WTC11 (cell line): ENCODE measurements at regions not wholly inside any gene's neighbourhood (a gene's known extent, or its start where the extent isn't known, plus 50 kb on each side); places are given as distances from the start of the nearest gene placed in this dataset.

Experiments
- ATAC-seq: fragments of 200-7000 bp; cut with Tn5 transposase; 2 replicates; pipeline ENCODE4 v1.10.0; 2021; ENCODE audit warnings: mild to moderate bottlenecking, moderate library complexity
- CTCF ChIA-PET: fragments of 300-600 bp; sonication (Branson Sonifier 250); formaldehyde crosslinking; loops from one replicate; lab custom pipeline; 2021; ENCODE audit warnings: antibody characterized with exemption; lab: Charles Lee
- POLR2A ChIA-PET: fragments of 350-600 bp; sonication (Branson Sonifier 250); formaldehyde crosslinking; loops from one replicate; lab custom pipeline; 2021; ENCODE audit warnings: antibody characterized with exemption; lab: Charles Lee
- DNase-seq: peaks from one replicate; pipeline ENCODE4 v3.0.0; 2021; ENCODE audit warnings: low spot score
- H3K27ac Mint-ChIP-seq: 2 replicates; pipeline ENCODE4 v1.8.0; 2021; ENCODE audit warnings: mixed read lengths
- H3K27me3 Mint-ChIP-seq: 2 replicates; pipeline ENCODE4 v1.8.0; 2021; ENCODE audit warnings: low read depth, mild to moderate bottlenecking, moderate library complexity, mixed read lengths
- H3K36me3 Mint-ChIP-seq: 2 replicates; pipeline ENCODE4 v1.8.0; 2021; ENCODE audit warnings: mixed read lengths
- H3K4me1 Mint-ChIP-seq: 2 replicates; pipeline ENCODE4 v1.8.0; 2022; ENCODE audit warnings: mixed read lengths
- H3K4me3 Mint-ChIP-seq: 2 replicates; pipeline ENCODE4 v1.8.0; 2021; ENCODE audit warnings: mild to moderate bottlenecking, moderate library complexity, mixed read lengths
- H3K9me3 Mint-ChIP-seq: 2 replicates; pipeline ENCODE4 v1.8.0; 2021; ENCODE audit warnings: mixed read lengths
- AFF4 ChIP-seq: sonication (generic); formaldehyde crosslinking; IDR thresholded peaks from 2 replicates; pipeline ENCODE4 v1.8.1; 2023; ENCODE audit warnings: mild to moderate bottlenecking, missing genetic modification reagents, borderline replicate concordance
- ATF2 ChIP-seq: sonication (generic); formaldehyde crosslinking; IDR thresholded peaks from 2 replicates; pipeline ENCODE4 v1.8.1; 2022; ENCODE audit warnings: low read depth, missing genetic modification reagents, borderline replicate concordance
- CBFB ChIP-seq: sonication (generic); formaldehyde crosslinking; IDR thresholded peaks from 2 replicates; pipeline ENCODE4 v1.8.1; 2022; ENCODE audit warnings: mild to moderate bottlenecking, low read depth, missing genetic modification reagents
- ESRRA ChIP-seq: sonication (generic); formaldehyde crosslinking; IDR thresholded peaks from 2 replicates; pipeline ENCODE4 v1.8.1; 2022; ENCODE audit warnings: mild to moderate bottlenecking, missing genetic modification reagents, borderline replicate concordance
- FOXP4 ChIP-seq: sonication (generic); formaldehyde crosslinking; IDR thresholded peaks from 2 replicates; pipeline ENCODE4 v1.8.0; 2022; ENCODE audit warnings: mild to moderate bottlenecking, missing genetic modification reagents
- GRHL2 ChIP-seq: fragments of 250-450 bp; sonication (Bioruptor Pico); IDR thresholded peaks from 2 replicates; pipeline ENCODE4 v1.8.0; 2022; ENCODE audit warnings: mild to moderate bottlenecking, moderate library complexity; ENCODE audit not compliant: insufficient replicate concordance, severe bottlenecking
- HMGA2 ChIP-seq: fragments of 250-450 bp; sonication (Bioruptor Pico); IDR thresholded peaks from 2 replicates; pipeline ENCODE4 v1.4.0; 2021; ENCODE audit warnings: mild to moderate bottlenecking, moderate library complexity
- IRF2 ChIP-seq: sonication (generic); formaldehyde crosslinking; IDR thresholded peaks from 2 replicates; pipeline ENCODE4 v1.8.0; 2022; ENCODE audit warnings: low read depth, missing genetic modification reagents, borderline replicate concordance
- STAT6 ChIP-seq: sonication (generic); formaldehyde crosslinking; conservative IDR thresholded peaks from 2 replicates; pipeline ENCODE4 v1.8.1; 2023; ENCODE audit warnings: mild to moderate bottlenecking, low read depth, missing genetic modification reagents, moderate library complexity
- ZNF263 ChIP-seq: sonication (generic); formaldehyde crosslinking; IDR thresholded peaks from 2 replicates; pipeline ENCODE4 v1.8.1; 2022; ENCODE audit warnings: low read depth, mild to moderate bottlenecking, moderate library complexity, missing genetic modification reagents
- ZNF281 ChIP-seq: sonication (generic); formaldehyde crosslinking; IDR thresholded peaks from 2 replicates; pipeline ENCODE4 v1.8.0; 2023; ENCODE audit warnings: mild to moderate bottlenecking, missing genetic modification reagents
- ZNF317 ChIP-seq: sonication (generic); formaldehyde crosslinking; IDR thresholded peaks from 2 replicates; pipeline ENCODE4 v1.8.1; 2023; ENCODE audit warnings: low read depth, mild to moderate bottlenecking, moderate library complexity, missing genetic modification reagents, borderline replicate concordance
- ZNF423 ChIP-seq: fragments of 250-450 bp; sonication (Bioruptor Pico); IDR thresholded peaks from 2 replicates; pipeline ENCODE4 v2.1.2; 2022; ENCODE audit warnings: mild to moderate bottlenecking, moderate library complexity
- ZNF512 ChIP-seq: sonication (generic); formaldehyde crosslinking; IDR thresholded peaks from 2 replicates; pipeline ENCODE4 v1.8.1; 2022; ENCODE audit warnings: missing genetic modification reagents, borderline replicate concordance

- H3K36me3 Mint-ChIP-seq: peaks cover 5% of the 10 kb centered on the region; the same call in 1 of the 2 replicates
- ChIA-PET CTCF (interaction anchor here (0.6 to 2.3 kb wide), 3 partner anchors 8 to 1014 kb away, joined by 4 to 11 read pairs (median 5); no protein-coding TSS in a partner anchor), POLR2A (no interaction called here)
- no peak overlapping the region for H3K4me3 Mint-ChIP-seq
- DNase-seq: no peak
- peaks cover 9% of the 10 kb centered on the region for H3K4me1 Mint-ChIP-seq
- peaks cover 9% of the 10 kb centered on the region for H3K9me3 Mint-ChIP-seq
- TF ChIP-seq ZNF263 (CRISPR knock-in tag): no peak
- no peak for TF ChIP-seq HMGA2
- no peak for TF ChIP-seq ZNF317 (CRISPR knock-in tag)
- TF ChIP-seq FOXP4 (CRISPR knock-in tag): no peak
- no peak for TF ChIP-seq ATF2 (CRISPR knock-in tag)
- no peak for TF ChIP-seq IRF2 (CRISPR knock-in tag)
- no peak for ATAC-seq
- no peaks in the 10 kb centered on the region for H3K27me3 Mint-ChIP-seq
- H3K27ac Mint-ChIP-seq: no peak overlapping the region
These were observed 95.3 kb downstream of the GALR1 start for GRCh38 chr18:77344786-77345500.

GRCh38 chr18:77346208-77346810 is 96.7 kb downstream of the GALR1 start:
- ChIA-PET POLR2A (no interaction called here), CTCF (no interaction called here)
- ATAC-seq (no peak), DNase-seq (no peak)
- H3K27me3 Mint-ChIP-seq: no peaks in the 10 kb centered on the region; the same call in 1 of the 2 replicates
- H3K9me3 Mint-ChIP-seq: peaks cover 13% of the 10 kb centered on the region
- no peak overlapping the region for H3K27ac Mint-ChIP-seq
- no peak overlapping the region for H3K4me3 Mint-ChIP-seq
- H3K36me3 Mint-ChIP-seq: peaks cover 5% of the 10 kb centered on the region; the same call in 1 of the 2 replicates
- H3K4me1 Mint-ChIP-seq: peaks cover 9% of the 10 kb centered on the region
- TF ChIP-seq FOXP4 (CRISPR knock-in tag) (no peak), ZNF281 (CRISPR knock-in tag) (no peak), CBFB (no peak), STAT6 (CRISPR knock-in tag) (no peak), ZNF512 (CRISPR knock-in tag) (no peak), GRHL2 (CRISPR knock-in tag) (no peak), ESRRA (CRISPR knock-in tag) (no peak), ZNF423 (CRISPR knock-in tag) (no peak), AFF4 (CRISPR knock-in tag) (no peak)
